ENCODE measurements at regions not wholly inside any gene's neighbourhood (a gene's known extent, or its start where the extent isn't known, plus 50 kb on each side); places are given as distances from the start of the nearest gene placed in this dataset.

DNA sequence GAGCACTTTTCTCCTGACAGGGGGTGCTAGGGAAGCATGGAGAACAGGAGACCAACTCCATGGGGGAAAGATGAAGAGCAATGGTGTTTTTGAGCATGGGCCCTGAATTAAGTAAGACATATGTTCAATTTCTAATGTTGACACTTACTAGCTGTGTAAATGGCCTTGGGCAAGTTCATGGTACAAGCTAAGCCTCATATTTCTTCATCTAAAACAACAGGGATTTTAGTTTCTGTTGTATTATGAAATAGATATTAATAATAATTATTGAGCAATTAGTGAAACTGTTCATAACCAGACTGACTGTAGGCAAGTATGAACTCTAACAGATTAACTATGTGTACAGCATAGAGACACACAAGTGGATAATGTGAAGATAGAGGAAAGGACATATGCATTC is 515.0 kb upstream of the FAT1 start:
- DNase-seq (ENCODE audit: low spot score), result no peak

DNA sequence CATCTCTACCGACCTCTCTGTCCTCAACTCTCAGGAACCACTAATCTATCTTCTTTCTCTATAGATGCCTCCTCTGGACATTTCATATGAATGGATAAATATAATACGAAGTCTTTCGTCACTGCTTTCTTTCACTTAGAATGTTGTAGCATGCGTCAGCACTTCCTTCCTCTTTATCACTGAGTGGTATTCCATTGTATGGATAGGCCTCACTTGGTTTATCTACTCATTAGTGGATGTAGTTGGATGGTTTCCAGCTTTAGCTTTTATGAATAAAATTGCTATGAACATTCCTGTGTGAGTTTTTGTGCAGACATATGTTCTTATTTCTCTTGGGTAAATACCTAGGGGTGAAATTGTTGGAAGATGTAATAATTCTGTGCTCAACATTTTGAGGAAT is 528.2 kb upstream of the FAT1 start:
- no peak for DNase-seq (ENCODE audit: low spot score)

DNA sequence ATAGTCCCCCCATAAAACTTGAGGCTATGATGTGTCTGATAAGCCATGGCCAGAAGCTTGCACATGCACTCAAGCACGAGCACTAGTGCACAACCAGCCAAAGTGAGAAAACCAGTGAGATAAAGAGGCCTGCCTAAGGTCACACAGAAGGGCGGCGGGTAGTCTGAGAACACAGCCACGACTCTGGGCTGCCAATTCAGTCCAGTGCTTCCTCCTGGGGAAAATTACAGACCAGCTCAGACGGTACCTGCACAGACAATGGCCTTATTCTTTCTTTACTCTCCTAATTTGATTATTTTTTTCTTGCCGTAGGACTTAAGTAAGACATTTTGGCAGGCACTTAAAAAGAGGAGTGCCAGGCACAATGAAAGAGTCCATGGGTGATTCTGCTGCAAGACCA is 533.2 kb upstream of the FAT1 start:
- no peak for DNase-seq (ENCODE audit: low spot score)

DNA sequence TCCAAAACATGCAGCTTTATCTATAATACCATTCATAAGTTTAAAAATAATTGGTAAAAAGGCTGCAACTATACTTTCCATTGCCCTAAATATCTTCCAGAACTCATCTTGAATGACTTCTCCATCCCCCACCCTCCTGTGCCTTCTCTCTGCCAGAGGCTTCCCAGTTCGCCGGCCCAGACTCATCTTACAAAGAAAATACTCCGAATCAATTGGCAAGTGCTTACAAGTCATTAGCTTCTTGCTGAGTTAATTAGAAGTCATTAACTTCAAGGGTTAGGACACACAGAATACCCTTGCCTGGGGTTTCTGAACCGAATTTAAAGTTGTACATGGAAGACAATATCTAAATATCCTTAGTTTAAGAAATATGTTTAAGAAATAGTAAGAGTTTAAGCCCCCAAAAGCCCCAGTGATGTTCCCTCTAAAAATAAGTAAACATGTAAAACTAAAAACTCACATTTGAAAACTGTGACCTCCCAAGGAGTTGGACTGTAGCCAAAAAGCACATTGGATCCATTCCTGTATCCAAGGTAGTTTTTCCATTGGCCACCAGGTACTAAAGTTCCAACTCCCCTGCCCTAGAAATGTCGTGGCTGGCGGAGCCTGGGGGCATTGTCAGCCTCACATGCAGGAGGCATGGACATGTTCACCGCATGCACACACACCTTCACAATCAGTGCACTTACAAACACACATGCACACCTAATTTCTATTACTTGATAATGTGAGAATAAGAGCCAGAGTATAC is 535.2 kb upstream of the FAT1 start:
- no peak for DNase-seq (ENCODE audit: low spot score)

DNA sequence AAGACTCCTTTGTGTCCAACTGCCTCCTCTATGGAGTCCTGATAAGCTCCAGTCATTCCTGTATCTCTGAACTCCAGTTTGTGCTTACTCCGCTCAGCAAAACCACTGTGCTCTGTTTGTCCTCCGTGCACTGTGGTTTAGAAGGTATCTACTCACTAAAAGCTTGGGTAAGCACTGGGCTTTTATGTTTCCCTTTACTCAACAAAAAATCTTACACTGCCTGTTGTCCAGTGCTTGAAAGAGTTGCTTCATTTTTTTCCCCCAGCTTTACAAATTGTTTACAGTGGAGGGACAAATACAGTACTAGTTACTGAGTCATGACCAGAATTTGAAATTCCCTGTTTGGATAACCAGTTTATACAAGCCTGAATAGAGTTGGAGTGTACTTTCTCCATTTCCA is 545.3 kb upstream of the FAT1 start:
- DNase-seq (ENCODE audit: low spot score), result no peak

DNA sequence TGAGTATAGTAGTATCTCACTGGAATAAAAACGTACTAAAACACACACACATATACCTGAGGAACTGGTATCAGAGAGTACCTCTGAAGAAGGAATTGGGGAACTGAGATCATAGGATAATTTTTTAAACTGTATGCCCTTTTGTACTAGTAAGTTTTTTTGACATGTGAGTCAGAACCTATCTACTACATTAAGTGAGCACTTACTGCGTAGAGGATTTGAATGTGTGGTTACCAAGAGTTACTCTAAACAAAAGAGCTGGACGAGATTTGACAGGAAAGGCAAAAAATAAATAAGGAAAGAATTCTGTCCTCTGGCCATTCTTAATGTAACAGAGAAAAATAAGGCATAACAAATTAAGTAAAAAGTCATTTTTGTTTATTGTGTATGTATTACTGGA is 546.5 kb upstream of the FAT1 start:
- no peak for DNase-seq (ENCODE audit: low spot score)

DNA sequence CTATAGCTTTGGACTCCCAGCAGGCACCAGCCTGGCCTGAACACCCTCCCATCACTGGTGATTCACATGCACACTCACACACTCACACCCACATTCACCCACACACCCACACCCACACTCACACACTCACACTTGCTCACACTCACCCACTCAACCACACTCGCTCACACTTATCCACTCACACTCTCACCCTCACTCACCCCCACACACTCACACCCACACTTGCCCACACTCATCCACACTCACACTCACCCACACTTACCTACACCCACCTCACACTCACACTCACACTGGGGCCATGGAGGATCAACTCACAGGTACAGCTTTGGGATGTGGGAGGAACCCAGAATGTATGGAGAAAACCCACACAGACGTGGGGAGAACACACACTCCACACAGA is 548.2 kb upstream of the FAT1 start:
- no peak for DNase-seq (ENCODE audit: low spot score)

DNA sequence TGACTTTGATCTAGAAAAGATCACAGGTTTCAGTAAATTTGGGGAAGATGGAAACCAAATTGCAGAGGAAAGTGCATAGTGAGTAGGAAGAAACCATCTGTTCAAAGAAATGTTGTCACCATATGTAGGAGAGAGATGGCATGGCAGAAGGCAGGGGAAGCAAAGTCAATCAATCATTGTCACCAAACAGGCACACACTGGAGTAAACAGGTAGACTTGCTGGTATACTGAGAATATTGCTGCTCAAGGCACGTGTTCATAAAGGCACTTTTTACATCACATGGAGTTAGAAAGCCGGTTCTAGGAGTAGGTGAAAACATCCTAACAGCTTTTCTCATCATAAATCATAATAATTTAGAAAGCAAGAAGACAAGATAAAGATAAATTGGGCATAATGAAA is 550.5 kb upstream of the FAT1 start:
- DNase-seq (ENCODE audit: low spot score), result no peak

DNA sequence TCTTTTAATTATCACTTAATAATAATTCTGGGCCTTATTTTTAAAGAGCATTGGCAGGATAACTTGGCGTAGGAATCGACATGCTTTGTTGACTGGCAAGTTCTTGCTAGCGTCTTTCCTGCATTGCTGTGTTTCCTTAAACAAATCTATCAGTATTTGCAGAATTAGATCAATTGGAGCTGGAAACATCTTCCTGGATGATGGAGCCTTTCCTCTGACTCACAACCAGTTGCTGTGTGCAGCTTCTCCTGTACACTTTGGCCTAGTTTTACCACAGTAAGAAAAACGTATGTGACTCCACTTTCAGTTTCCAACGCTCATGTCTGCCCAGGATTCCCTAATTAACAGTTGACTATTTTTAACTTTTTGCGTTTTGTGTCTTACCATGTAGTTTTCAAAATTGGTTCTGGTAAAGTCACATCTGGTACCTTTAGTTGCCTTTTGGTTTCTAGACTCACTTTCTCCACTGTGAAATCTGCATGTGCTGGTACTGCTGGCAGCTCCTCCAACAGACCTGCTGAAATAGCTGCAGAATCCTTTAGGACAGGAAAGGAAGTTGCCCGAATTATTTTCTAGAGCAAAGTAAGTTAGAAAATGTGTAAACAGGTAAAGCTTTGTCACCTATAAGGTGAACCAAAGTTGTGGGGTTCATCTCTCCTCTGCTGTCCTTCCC is 553.2 kb upstream of the FAT1 start:
- no peak for DNase-seq (ENCODE audit: low spot score)

DNA sequence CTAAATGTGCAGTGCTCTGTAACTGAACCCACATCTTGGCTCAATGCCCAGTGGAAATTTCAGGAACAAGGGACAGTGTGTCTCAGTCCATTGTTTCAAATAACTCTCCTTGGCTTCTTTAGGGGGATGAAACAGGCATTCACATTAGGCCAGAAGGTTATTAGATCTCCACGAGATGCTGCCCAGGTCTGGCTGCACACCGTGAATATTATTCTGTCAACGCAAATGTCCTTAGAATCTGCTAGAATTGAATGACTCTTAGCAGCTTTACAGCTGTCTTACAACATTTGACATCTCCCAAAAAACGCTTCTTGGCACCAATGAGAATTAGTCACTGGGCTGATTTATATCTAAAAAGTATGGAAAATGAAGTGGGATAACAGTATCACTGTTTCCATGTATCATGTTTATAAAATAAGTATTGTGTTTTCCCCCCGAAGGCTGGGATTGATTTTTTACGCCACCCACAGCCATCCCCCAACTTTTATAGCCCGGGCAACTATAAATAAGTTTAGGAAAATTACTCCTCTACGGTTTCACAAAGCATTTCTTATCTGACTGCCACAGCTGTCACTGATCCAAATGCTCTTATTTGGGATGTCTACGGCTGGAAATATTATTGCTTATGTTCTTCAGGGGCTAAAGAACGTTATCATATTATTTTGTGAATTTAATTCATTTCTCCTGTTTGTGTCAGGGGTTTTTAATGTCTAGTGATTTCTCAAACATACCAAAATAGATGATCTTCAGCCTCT is 559.7 kb upstream of the FAT1 start:
- no peak for DNase-seq (ENCODE audit: low spot score)

DNA sequence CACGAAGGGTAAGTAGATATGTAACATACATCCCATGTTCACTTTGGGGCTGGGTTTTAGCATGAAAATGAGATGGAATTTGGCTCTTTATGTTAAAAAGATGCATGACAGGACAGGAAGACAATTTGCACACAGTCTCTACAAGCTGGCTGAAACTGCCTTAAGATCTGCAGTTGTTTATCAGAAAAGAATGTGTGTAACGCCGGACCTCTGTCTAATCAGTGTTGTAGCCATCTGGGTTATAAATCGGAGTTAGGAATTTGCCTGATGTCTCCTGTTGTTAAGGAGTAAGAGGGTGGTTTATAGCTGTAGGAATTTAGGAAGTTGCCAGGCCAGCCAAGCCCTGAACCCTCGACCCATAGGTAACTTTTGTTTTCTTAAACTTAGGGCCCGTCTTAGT is 562.9 kb upstream of the FAT1 start:
- DNase-seq (ENCODE audit: low spot score), result no peak

DNA sequence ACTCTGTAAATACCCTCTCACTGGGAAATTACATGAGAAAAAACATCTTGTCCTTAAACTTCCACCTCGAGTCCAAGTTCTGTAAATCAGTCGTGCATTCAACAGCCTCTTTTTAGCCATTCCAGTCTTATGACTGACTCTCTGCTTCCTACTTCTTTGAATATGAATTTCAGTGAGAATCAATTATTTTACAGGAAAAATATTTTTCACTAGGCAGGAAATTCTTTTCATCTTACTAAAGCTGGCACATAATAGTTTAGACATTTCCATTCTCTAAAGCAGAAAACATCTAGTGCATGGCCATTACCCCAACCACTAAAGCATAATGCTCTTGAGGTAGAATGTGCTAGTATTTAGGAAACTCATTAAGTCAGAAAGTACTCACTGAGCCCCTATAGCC is 565.7 kb upstream of the FAT1 start:
- DNase-seq (ENCODE audit: low spot score), result no peak

DNA sequence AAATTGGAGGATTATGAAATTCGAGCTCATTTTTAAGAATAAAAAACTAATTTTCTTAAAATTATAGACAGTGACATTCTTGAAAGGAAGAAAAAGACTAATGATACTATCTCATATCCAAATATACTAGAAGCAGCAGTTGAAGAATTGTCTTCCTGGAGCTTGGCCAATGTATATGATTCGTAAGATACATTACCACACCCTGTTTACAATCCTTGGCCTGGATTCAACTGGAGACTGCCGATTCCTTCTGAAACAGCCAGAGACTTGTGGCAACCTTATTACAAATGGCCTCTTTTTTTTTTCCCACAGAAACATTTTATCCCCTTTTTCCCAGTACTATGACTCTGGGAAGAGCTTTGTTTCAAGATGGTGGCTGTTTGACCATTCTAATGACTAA is 571.2 kb upstream of the FAT1 start:
- no peak for DNase-seq (ENCODE audit: low spot score)

DNA sequence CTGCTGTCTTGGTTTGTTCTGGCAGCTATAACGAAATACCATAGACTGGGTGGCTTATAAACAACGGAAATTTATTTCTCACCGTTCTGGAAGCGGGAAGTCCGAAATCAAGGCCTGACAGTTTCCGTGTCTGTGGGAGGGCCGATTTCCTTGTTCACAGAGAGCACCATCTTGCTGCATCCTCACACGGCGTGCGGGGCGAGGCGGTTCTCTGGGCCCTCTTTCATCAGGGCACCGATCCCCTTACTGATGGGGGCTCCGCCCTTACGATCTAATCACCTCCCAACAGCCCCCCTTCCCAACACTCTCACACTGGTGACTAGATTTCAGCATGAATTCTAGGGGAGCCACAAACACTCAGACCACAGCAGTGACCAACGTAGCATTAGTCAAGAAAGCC is 578.3 kb upstream of the FAT1 start:
- DNase-seq (ENCODE audit: low spot score), result no peak

DNA sequence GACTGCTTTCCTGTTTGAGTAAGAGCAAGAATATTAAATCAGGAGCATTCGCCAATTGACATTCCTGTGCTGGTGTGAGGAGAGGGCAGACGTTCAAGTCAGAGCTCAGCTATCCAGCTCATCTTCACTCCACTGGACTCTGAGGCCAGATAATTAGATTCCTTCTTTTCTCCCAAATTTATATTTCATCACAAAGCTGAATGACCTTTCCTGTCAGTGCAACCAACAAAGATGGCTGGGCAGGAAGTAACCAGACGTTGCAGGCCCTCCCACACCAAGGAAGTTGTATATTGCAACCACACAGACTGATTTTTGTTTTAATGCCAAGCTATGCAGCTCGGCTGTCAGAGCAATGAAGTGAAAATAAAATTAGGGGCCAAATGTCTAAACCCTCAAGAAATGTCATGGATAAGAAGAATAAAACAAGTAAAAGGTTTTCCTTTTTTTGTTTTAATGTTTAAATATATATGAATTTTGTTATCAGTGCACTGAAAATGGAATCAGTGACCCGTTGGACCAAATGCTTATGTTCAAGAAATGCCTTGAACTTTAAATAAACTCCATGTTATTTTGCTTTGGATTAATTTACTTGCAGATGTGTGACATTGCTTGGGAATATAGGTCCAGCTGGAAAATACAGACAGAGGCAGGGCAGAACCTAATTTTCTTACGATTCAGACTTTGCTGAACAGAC is 578.9 kb upstream of the FAT1 start:
- no peak for DNase-seq (ENCODE audit: low spot score)

DNA sequence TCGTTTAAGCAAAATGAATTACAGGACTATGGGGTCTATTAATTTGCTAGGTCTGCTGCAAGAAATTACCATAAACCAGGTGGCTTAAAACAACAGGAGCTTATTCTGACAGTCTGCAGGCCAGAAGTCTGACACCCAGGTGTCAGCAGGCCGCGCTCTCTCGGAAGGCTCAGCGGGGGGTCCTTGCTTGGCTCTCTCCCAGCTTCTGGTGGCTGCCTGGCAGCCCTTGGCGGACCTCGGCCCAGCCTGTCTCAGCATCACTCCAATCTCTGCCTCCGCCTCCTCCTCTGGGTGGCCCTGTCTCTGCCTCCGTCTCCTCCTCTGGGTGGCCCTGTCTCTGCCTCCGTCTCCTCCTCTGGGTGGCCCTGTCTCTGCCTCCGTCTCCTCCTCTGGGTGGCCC is 580.5 kb upstream of the FAT1 start:
- DNase-seq (ENCODE audit: low spot score), result no peak

DNA sequence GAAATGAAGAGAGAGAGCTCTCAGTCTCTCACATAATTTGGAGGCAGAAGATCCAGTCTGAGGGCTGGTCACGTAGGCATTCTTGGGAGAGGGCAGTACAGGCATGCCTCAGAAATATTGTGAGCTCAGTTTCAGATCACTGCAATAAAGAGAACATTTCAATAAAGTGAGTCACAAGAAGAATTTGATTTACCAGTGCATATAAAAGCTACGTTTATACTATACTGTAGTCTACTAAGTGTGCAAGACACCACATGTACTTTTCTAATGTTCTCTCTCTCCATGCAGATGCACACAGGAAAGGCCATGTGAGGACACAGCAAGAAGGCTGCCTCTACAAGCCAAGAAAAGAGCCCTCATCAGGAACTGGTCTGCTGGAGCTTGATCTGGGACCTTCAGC is 583.5 kb upstream of the FAT1 start:
- no peak for DNase-seq (ENCODE audit: low spot score)

DNA sequence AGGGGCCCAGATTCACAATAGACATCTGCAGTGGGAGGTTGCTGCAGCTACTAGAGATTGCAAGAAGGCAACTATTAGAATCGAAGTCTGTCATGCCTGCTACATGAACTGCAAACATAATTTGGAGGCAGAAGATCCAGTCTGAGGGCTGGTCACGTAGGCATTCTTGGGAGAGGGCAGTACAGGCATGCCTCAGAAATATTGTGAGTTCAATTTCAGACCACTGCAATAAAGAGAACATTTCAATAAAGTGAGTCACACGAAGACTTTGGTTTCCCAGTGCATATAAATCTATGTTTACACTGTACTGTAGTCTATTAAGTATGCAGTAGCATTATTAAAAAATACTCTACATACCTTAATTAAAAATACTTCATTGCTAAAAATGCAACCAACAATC is 585.8 kb upstream of the FAT1 start:
- no peak for DNase-seq (ENCODE audit: low spot score)

DNA sequence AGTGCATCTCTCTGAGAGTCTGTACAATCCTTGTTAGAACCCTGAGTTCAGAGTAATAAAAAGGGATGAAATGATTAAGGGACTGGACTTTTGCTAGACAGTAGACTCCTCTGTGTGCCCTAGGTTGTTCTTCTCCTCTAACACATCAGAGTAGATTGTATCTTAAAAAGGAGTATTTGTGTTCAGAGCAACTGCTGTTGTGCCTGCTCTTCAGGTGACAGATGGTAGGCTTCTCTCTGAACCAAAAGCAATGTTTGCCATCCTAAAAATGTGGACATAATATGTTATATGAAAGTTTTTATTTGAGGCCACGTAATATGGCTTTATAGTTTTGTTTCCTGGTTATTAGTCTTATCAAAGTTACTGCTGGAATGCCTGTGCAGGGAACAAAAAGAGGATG is 588.6 kb upstream of the FAT1 start:
- DNase-seq (ENCODE audit: low spot score), result no peak

DNA sequence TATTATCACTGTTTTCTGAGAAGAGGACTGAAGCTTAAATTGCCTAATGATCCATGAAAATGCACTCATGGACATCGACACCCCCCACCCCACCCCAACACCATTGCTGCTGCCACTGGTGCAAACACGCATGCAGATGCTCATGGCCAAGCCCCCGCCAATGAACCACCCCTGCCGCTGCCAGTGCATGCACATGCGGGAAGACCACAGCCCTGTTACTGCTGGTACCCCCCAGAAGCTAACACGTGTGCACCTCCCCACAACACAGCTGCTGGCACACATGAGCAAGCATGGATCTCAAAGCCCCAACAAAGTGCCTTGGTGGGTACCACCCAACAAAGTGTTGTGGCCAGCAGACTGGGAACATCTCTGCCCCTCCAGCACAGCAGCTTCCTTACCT is 594.1 kb upstream of the FAT1 start:
- DNase-seq (ENCODE audit: low spot score), result no peak

DNA sequence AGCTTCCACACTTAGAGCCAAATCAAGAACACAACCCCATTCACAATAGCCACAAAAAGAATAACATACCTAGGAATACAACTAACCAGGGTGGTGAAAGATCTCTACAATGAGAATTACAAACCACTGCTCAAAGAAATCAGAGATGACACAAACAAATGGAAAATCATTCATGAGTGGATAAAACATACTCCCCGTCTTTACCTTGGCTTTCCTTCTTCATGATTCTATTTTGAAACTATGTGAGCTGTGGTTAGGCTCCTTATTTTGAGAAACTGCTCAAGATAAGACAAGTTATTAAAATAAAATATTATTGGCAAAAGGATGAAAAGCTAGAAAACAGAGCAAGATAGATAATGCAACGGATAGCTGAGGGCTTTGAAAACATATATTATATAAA is 598.1 kb upstream of the FAT1 start:
- no peak for DNase-seq (ENCODE audit: low spot score)

DNA sequence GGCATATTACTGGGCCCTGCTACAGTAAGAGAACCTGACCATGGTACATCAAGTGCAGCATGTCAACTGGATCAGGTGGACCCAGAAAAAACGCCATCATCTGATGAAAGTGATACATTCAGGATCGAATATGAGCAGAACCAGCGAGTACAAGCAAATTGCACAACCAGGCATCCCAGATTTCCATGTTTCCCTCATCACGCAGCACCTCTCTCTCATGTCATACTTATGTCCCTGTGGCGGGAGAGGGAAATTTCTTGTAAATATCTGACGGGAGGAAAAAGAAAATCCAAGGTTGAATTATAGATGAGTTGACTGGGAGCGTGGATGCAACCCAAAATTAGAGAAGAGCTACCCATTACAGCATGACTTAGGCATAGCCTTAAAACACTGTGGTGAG is 608.5 kb upstream of the FAT1 start:
- no peak for DNase-seq (ENCODE audit: low spot score)

DNA sequence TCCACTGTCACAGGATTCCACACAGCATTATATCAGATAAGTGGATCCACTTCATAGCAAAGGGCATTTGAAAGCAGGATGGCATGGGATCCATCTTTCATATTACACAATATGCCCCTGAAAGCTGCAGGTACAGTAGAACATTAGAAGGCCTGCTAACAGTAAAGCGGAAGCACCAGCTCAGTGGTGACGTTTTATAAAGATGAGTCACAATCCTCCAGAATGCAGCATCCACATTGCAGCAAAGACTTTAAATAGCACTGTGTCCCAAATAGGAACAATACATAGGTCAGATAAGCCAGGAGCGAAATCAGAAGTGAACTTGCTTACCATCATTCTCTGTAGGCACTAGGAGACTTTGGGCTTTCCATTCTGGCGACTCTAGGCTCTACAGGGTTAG is 609.5 kb upstream of the FAT1 start:
- DNase-seq (ENCODE audit: low spot score), result no peak
